Adrenal gland (tissue), 9 donors: ENCODE measurements at regions not wholly inside any gene's neighbourhood (a gene's known extent, or its start where the extent isn't known, plus 50 kb on each side); places are given as distances from the start of the nearest gene placed in this dataset.

ENCODE experiments used
- DNase-seq, 7 donors: peaks; one replicate each; pipeline ENCODE4 v3.0.0-alpha.2; 2019 to 2020
- H3K27ac ChIP-seq, 5 donors: fragments of 200-600 bp; sonication (generic) in 4 of 5; 1 replicate in 3 of 5; 2 replicates in 2 of 5; pipeline versions ENCODE4 v1.5.1 to v1.8.0; 2016 to 2020; ENCODE audit warnings: mild to moderate bottlenecking in 1 of 5
- H3K27me3 ChIP-seq: fragments of 200-600 bp; 2 replicates; pipeline ENCODE4 v1.8.0; 2021
- H3K36me3 ChIP-seq, 2 donors: fragments of 200-600 bp; replicated peaks in 1 of 2; 1 replicate in 1 of 2; 2 replicates in 1 of 2; pipeline versions ENCODE4 v1.5.1 to v1.8.0; 2018 to 2022
- H3K4me1 ChIP-seq, 2 donors: fragments of 200-600 bp; replicated peaks in 1 of 2; 1 replicate in 1 of 2; 2 replicates in 1 of 2; pipeline versions ENCODE4 v1.5.1 to v1.8.0; 2018 to 2021
- H3K4me3 ChIP-seq, 4 donors: fragments of 200-600 bp; sonication (generic) in 3 of 4; one replicate each; pipeline ENCODE4 v1.5.1; 2016 to 2018
- H3K9me3 ChIP-seq, 3 donors: fragments of 200-600 bp; sonication (generic) in 1 of 3; replicated peaks in 1 of 3; 1 replicate in 2 of 3; 2 replicates in 1 of 3; pipeline versions ENCODE4 v1.5.1 to v1.8.0; 2016 to 2021
- POLR2A ChIP-seq, 2 donors: fragments of 450-650 bp; IDR thresholded peaks; one replicate each; pipeline ENCODE4 v1.6.1; 2017; ENCODE audit warnings: antibody characterized with exemption in 2 of 2, mild to moderate bottlenecking in 2 of 2, moderate library complexity in 1 of 2
- WGBS, 4 donors: extraction: QIAGEN DNeasy Blood & Tissue Kit in 2 of 4; methylation state at CpG; one replicate each; pipeline versions ENCODE4 v1.1.5 to v1.1.7; 2013 to 2017; 5-methylcytosine and 5-hydroxymethylcytosine counted together
- intact Hi-C, 2 donors: fragments of 100-400 bp; cut with DNase I; formaldehyde crosslinking; loops; one replicate each; pipeline versions ENCODE4 v1.14.1 to v1.15.0; 2022 to 2023
- TF ChIP-seq, protein P1 (sequence below), 6 experiments: fragments of 450-650 bp in 4 of 6; fragments of 200-600 bp in 2 of 6; sonication (generic) in 1 of 6; IDR thresholded peaks; 1 replicate in 5 of 6; 2 replicates in 1 of 6; pipeline versions ENCODE4 v1.5.1 to v1.8.0; 2016 to 2021; ENCODE audit warnings: antibody characterized with exemption in 6 of 6, mild to moderate bottlenecking in 2 of 6, moderate library complexity in 1 of 6
- donor health status: healthy with polysubstance abuse.
- donor health status: Bipolar disorder and iron deficiency.
- donor health status: DM: yes; HTN: yes; CAD: no.
- donor health status: DM: no; HTN: no; CAD: no.
- donor health status: DM: no; HTN: no; CAD: no.

DNA sequence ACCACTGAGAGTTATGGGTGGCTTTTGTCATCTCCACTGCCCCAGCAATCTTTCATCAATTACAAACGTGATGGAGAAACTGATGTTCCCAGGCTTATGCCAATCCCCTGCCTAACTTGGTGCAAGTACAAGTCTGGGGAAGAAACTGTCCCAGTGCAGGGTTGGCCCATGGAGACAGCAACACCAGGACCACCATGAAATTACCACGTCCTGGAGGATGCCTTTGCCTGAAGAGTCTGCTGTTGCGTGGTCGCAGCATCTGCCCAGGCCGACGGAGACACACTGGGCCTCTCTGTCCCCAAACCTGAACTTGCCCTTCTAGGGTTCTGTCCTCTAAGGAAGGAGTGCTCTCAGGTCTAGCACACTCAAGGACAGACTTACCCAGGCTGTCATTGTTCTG lies 496.8 kb upstream of the RAB6C start:
- intact Hi-C loops, result no loop called here
- no peaks in the 10 kb centered on the region for H3K4me1 ChIP-seq
- no peak for DNase-seq
- no peaks in the 10 kb centered on the region for H3K9me3 ChIP-seq
- H3K4me3 ChIP-seq, result no peak overlapping the region
- no peaks in the 10 kb centered on the region for H3K36me3 ChIP-seq
- 72 to 83% (median 82%) methylated on average over 6 of the region's 6 CpGs for WGBS, 4 donors
- no peak for TF ChIP-seq POLR2A (IDR thresholded peaks at IDR 0.05)
- TF ChIP-seq, protein P1, sequence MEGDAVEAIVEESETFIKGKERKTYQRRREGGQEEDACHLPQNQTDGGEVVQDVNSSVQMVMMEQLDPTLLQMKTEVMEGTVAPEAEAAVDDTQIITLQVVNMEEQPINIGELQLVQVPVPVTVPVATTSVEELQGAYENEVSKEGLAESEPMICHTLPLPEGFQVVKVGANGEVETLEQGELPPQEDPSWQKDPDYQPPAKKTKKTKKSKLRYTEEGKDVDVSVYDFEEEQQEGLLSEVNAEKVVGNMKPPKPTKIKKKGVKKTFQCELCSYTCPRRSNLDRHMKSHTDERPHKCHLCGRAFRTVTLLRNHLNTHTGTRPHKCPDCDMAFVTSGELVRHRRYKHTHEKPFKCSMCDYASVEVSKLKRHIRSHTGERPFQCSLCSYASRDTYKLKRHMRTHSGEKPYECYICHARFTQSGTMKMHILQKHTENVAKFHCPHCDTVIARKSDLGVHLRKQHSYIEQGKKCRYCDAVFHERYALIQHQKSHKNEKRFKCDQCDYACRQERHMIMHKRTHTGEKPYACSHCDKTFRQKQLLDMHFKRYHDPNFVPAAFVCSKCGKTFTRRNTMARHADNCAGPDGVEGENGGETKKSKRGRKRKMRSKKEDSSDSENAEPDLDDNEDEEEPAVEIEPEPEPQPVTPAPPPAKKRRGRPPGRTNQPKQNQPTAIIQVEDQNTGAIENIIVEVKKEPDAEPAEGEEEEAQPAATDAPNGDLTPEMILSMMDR (IDR thresholded peaks at IDR 0.05), result no peak
- no peaks in the 10 kb centered on the region for H3K27me3 ChIP-seq
- H3K27ac ChIP-seq, result no peak overlapping the region

DNA sequence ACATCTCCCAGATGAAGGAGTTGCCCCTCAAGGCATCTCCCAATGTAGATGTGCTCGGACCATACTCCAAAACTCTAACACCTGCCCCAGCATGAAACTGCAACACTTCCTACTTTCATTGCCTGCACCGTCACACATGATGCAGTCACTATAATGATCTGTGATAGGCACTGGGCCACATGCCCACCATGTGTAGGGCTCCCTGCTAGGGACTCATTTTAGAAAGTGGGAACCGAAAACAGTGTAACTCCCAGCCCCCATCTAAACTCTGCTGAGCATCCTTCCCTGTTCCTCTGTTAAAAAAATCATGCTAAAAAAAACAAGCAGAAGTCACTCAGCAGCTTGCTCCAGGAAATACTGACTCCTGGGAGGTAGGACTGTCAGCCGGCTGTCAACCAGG lies 496.1 kb upstream of the RAB6C start:
- TF ChIP-seq POLR2A (IDR thresholded peaks at IDR 0.05), result no peak
- TF ChIP-seq, protein P1 (IDR thresholded peaks at IDR 0.05), result no peak
- WGBS, 4 donors, result 56 to 67% (median 62%) methylated on average over 3 to 4 of the region's 4 CpGs
- Histone ChIP-seq H3K9me3 (no peaks in the 10 kb centered on the region), H3K36me3 (no peaks in the 10 kb centered on the region), H3K27me3 (no peaks in the 10 kb centered on the region), H3K4me1 (no peaks in the 10 kb centered on the region), H3K4me3 (no peak overlapping the region), H3K27ac (no peak overlapping the region)
- DNase-seq, result peak in 2 of 7 donors; percentile 53 to 56
- intact Hi-C loops, result no loop called here

DNA sequence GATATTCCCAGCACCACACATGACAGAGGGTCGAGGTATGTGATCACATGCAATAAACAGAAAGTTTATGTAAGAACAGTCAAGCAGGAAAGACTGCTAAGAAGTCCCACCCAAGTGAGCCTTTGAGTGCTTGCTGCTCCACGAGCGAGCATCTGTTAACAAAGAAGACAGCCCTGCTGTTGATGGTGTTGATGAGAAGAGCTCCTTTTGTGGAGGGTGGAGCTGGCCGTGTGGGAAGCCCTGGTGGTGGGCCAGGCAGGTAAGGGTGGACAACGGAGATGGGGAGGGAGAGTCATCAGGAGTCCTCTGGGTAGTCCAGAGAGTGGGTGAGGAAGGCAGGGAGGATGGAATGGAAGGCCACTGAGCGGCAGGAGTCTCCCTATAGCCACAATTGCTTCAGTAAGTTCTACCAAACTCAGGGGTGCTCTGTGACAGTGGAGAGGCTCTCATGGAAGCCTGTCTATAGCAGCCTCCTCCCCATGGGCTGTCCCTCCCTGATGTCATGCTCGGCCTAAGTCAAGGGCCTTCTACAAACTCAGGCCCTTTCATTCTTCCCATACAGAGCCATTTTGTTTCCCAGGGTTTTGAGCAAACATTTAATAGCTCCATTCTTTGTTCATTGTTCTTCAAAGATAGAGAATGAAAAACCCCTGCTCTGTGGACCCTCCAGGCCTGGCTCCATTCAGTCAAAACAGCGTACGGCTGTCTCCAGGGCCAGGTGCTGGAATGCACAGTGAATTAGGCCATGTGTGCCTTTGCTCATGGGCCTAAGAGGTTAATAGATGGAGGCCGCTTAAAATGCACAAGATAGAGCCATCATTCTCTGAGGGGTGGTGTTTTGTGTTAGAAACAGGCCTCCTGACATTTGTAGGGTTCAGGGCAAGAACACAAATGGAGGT lies 494.2 kb upstream of the RAB6C start:
- H3K4me1 ChIP-seq, result no peaks in the 10 kb centered on the region
- no peaks in the 10 kb centered on the region for H3K9me3 ChIP-seq
- no peak overlapping the region for H3K27ac ChIP-seq
- H3K36me3 ChIP-seq, result no peaks in the 10 kb centered on the region
- TF ChIP-seq POLR2A (IDR thresholded peaks at IDR 0.05), result no peak
- TF ChIP-seq, protein P1 (IDR thresholded peaks at IDR 0.05), result no peak
- DNase-seq, result no peak
- intact Hi-C loops, result no loop called here
- no peaks in the 10 kb centered on the region for H3K27me3 ChIP-seq
- no peak overlapping the region for H3K4me3 ChIP-seq
- 82 to 86% (median 83%) methylated on average over 9 to 10 of the region's 10 CpGs for WGBS, 4 donors

DNA sequence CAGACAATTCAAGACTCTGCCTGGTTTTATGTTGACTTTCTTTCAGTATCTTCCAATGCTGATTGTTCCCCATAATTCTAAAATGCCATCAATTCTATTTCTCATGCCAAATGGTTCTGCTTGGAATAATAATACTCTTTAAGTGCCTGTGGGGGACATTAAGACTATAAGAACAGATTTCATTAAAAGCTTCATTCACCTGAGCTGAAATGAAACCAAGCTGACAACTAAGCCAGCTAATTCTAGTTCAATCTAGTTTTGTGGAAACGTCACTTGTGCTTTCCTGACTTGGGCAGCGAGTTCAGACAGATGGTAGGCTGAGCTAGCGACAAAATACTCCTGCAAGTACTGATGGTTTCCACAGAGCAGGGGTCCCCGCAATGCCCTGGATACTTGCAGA lies 491.1 kb upstream of the RAB6C start:
- Histone ChIP-seq H3K4me3 (no peak overlapping the region), H3K9me3 (no peaks in the 10 kb centered on the region), H3K27me3 (no peaks in the 10 kb centered on the region), H3K27ac (no peak overlapping the region), H3K36me3 (no peaks in the 10 kb centered on the region), H3K4me1 (no peaks in the 10 kb centered on the region)
- intact Hi-C loops, result no loop called here
- no peak for DNase-seq
- TF ChIP-seq, protein P1 (IDR thresholded peaks at IDR 0.05), result no peak
- no peak for TF ChIP-seq POLR2A (IDR thresholded peaks at IDR 0.05)
- 82 to 87% (median 86%) methylated on average over 4 of the region's 4 CpGs for WGBS, 4 donors
